Activated CD4-positive, alpha-beta T cell treated with anti-CD3 and anti-CD28 coated beads, Interleukin-2, Interleukin-6, amounts not matched to agents 100 ng/mL and 50 ng/mL, durations not matched to agents 16 hours and 8 hours (primary cell): ENCODE measurements at regions not wholly inside any gene's neighbourhood (a gene's known extent, or its start where the extent isn't known, plus 50 kb on each side); places are given as distances from the start of the nearest gene placed in this dataset.
A peak's percentile ranks its signal among the peaks of the same experiment; 100 is the strongest.

Source experiments
- DNase-seq: peaks from one replicate; pipeline ENCODE4 v3.0.0-alpha.2; 2020

DNA sequence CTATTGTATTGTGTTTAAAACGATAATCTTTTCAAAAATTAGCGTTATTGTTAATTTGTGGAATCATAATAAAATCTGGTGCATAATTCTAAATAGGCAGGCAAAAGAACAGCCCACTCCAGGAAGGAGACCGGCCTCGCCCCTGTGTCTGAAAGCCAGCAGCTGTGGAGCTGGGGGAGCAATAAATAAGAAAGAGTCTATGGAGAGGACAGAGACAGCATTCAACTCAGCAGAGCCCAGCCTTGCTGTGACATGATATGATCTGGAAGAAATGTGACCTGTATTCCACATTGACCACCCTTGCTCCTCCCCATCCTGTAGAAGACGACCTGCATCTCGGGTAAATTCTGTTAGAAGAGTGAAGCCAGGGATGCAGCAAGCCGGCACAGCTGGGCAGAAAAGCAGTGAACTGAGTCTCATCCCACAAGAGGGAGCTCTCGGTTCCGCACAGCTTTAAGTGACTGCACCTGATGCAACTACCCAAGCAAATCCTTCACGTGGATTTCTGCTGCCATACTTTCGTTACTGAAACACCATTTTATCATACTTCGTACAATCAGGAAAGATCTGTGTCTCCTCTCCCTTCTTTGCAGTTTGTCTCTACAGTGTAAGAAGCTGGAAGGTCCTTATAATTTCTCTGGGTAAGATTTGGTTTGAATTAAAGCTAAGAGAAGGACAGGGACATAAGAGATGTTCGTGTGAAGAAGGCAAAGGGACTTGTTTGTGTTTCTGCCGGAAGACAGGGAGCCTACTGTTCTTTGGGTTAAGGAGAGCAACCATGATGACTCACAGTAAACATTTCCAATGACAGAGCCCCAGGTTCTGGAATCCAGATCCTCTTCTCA, 427.1 kb downstream of the GPAM start:
- peak; percentile 28 for DNase-seq

GRCh38 chr10:111758593-111758992, 425.0 kb downstream of the GPAM start:
- no peak for DNase-seq

DNA sequence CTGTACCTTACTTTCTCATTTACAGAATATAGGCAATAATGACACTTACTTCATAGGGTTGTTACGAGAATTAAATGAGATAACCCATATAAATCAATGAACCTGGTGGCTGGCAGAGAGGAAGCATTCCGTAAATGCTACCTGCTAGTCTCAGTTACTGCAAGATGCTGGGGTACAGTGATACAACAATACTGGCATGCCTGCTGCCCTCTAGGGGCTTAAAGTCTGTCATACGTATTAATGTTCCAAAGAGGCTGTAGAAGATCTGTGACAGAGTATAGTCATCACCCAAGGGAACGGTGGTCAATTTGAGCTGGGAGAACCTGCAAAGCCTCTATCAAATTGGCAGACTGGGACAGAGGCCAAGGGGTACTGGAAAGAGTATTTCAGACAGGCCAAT, 421.5 kb downstream of the GPAM start:
- DNase-seq: no peak

DNA sequence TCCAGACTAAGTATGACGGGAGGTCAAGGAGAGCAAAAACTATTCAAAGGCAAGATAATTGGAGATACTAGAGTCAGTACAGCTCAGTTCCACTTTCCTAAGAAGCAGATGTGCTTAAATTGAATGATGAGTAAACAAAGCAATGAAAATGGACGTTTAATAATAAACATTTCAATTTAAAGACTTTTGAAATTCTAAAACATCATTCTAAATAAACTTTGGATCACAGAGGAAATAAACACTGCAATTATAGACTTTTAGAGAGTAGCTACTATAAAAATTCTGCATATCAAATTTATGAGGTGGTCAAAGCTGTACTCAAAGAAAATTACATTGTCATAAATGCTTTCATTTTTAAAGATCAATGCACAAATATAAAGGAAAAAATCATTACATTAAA, 418.3 kb downstream of the GPAM start:
- DNase-seq: no peak

DNA sequence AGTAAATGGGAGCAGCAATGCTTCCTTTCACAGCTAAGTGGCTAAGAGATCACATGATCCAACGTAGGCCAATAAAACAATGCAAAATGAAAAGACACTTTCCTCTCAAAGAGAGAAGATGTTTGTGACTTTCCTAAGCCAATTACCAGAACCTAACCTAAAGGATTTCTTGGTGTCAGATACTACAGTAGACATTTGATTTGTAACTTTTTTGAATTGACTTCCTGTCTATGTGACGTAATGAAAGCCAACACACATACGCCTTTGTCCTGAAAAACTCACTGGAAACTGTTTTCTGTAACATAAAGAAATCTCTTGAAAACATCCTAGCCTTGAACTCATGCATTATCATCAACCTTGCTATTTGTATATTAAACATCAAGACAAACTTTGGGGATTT, 417.1 kb downstream of the GPAM start:
- DNase-seq: no peak

GRCh38 chr10:111767661-111768060, 415.9 kb downstream of the GPAM start:
- no peak for DNase-seq

- DNase-seq: no peak
These were observed 409.6 kb downstream of the GPAM start for GRCh38 chr10:111773950-111774349.

GRCh38 chr10:111774486-111774885, 409.1 kb downstream of the GPAM start:
- DNase-seq: no peak

DNA sequence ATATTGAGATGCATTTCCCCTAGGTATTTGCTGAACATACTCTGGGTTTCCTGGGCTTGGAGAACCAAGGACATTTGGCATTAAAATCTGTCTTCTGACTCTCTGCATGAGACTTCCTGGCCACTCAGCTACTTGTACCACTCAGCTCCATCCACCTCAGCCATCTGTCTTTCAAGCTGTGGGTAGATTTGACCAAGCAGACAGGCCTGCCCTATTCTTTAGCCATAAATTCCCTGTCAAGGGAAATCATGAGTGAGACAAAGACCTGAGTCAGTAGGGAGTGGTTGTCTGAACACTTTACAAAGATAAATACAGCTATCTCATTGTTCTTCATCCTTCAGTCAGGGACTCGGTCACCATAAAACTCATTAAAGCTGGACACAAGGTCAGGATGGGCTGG, 399.1 kb downstream of the GPAM start:
- no peak for DNase-seq

DNA sequence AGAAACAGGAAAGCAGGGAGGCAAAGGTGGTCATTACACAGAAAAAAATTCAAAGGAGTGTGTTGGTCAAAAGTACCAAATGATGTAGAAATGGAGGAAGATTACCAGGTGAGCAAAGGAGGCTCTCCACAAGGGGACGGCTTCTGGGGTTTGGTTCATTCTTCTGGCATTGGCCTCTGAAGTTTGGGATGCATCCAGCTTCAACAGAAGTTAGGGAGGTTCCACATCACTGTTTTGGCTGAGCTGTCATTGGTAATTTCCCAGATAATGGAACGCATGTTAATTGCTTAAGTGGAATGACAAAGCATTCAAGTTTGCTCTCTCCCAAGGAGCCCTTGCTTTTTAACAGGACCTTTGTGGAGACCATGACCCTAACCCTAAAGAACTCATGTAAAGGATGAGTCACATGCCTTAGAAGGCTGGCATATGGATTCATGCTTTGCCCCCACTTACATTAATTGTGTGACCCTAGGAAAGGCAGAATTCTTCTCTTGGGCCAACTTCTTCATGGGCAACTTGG, 398.6 kb downstream of the GPAM start:
- DNase-seq: no peak

- DNase-seq: no peak
These were observed 397.6 kb downstream of the GPAM start for GRCh38 chr10:111785921-111786320.

DNA sequence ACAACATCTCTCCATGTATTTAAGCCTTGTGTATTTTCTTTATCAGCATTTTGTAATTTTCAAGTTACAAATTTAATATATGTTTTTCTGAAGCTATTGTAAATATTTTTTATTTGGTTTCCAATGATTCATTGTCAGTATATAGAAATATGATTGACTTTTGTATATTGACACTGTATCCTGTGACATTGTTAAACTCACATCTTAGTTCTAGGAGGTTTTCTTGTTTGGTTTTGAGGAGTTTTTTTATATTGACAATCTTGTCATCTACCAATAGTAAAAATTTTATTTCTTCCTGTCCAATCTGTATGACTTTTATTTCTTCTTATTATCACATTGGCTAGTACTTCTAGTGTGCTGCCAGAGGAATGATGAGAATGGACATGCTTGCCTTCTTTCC, 393.7 kb downstream of the GPAM start:
- DNase-seq: no peak

GRCh38 chr10:111801841-111802240, 381.7 kb downstream of the GPAM start:
- DNase-seq: no peak

DNA sequence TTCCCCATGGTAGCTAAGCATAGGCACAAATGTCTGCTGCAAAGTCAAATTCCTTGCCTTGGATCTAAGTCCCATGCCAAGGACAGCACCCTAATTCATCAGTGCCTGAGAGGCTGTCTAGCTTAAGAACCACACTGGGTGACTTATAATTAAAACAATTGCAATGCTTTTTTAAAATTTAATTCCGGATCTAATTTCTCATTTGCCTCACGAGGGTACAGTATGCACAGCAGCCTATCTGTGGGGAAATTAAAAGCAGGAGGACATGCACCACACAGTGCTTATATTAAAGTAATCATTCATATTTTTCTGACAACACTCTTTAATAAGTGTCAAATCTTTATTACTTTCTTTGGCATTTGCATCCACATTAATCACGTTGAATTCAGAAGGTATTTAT, 378.8 kb downstream of the GPAM start:
- DNase-seq: no peak

GRCh38 chr10:111811517-111811916, 372.0 kb downstream of the GPAM start:
- no peak for DNase-seq

DNA sequence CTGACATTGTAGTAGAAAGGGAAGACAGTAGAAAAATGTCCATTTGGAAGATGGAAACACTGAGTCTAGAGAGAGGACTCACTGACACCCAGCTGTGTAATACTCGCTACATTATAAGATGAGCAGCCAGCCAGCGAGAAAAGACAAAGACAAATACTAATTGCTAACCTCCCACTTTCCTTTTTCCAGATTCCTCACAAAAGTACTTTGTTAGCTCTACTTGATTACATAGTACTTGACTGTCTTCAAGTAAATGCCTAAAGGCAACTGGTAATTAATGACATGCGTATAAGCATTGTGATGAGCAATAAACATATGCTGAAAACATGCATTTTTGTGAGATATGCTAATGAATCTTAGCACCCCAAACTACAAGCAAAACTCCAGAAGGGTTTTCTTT, 363.1 kb downstream of the GPAM start:
- no peak for DNase-seq

DNA sequence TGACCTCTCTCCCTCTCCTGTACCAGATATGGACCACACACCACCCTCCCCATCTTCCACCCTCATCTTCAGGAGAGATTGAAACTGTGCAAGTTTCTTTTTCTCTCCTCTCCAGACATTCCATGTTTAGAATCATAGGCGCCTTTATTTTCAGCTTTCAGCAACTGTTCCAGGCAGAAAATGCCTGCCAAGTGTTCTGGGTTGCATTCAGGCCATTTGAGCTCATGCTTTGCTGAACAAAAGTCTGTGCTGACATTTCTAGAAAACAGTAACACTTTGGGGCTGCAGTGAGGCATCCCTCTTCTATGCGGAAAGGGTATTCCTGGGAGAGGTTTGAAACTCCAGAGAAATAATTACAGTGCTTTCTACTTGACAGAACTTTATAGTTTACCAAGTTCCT, 361.7 kb downstream of the GPAM start:
- DNase-seq: no peak

GRCh38 chr10:111822661-111823060, 360.9 kb downstream of the GPAM start:
- DNase-seq: no peak

- DNase-seq: no peak
These were observed 359.4 kb downstream of the GPAM start for GRCh38 chr10:111824128-111824527.

DNA sequence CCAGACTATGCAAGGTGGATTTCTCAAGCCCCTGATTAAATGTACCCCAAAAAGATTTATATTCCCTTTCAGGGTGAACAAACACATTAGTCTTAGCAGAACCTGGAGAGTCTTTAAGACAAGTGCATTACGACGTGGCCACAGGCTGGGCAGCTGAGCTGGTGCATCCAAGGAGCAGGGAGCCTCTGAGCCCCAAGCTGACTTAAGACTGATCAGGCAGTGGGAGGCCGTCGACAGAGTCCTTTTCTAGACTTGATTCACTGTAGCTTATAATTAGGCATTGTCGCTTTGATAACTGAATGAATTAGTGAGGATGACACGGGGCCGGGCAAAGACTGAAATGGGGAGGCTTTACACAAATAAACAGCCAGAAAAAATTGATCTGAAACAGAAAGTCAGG, 353.2 kb downstream of the GPAM start:
- DNase-seq: no peak

GRCh38 chr10:111831058-111831457, 352.5 kb downstream of the GPAM start:
- no peak for DNase-seq

- DNase-seq: no peak
These were observed 350.3 kb downstream of the GPAM start for GRCh38 chr10:111833251-111833650.

DNA sequence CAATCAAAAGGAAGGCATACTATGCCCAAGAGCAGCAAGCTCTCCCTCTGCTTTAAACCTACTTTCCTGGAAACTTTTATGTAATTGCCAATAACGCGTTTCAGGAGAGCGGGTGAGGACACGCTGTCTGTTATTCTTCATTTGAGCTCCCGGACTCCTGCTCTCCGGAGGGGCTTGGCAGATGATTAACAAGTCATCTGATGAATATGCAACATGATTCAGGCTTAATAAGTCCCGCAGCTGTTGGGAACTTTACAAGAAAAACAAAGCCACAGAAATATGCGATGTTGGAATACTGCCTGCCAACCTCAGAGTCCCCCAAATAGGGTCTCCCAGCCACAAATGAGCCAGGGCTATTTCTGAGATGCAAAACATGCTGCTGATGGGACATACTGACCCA, 348.0 kb downstream of the GPAM start:
- no peak for DNase-seq

- DNase-seq: no peak
These were observed 347.5 kb downstream of the GPAM start for GRCh38 chr10:111836064-111836463.

DNA sequence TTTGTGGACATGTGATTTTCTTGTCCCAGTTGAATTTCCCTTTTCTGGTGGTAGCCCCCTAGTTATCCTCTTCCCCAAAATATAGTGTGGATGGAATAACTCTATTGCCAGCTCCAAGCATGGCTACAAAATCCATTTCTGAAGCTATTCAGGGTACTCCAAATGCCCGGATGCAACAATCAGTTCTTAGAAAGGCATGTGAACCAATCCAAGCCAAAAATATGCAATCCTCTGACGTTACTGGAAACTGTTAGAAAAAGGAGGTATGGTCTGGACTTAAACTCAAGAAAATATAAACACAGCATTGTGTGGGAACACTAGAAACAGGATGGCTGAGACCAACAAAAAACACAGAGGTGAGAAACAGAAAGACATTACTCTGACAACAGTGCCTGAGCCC, 347.0 kb downstream of the GPAM start:
- DNase-seq: no peak
